HG03025 (cell line): ENCODE measurements at regions not wholly inside any gene's neighbourhood (a gene's known extent, or its start where the extent isn't known, plus 50 kb on each side); places are given as distances from the start of the nearest gene placed in this dataset.

Source experiments
- ATAC-seq: cut with Tn5 transposase; IDR thresholded peaks from one replicate; pipeline ENCODE4 v1.9.1; 2021; ENCODE audit warnings: mild to moderate bottlenecking, moderate library complexity; ENCODE audit not compliant: unreplicated experiment, low FRiP score

GRCh38 chr14:82270286-82270685, 736.6 kb upstream of the SEL1L start:
- no peak for ATAC-seq

- no peak for ATAC-seq
Observed at GRCh38 chr14:82298811-82299210, 765.2 kb upstream of the SEL1L start.

GRCh38 chr14:82309199-82309598, 775.5 kb upstream of the SEL1L start:
- ATAC-seq: no peak

- ATAC-seq: no peak
Observed at GRCh38 chr14:82313889-82314288, 780.2 kb upstream of the SEL1L start.

- ATAC-seq: no peak
Observed at GRCh38 chr14:82328442-82328841, 794.8 kb upstream of the SEL1L start.

GRCh38 chr14:82341261-82341810, 807.7 kb upstream of the SEL1L start:
- ATAC-seq: no peak

GRCh38 chr14:82342596-82342995, 808.9 kb upstream of the SEL1L start:
- no peak for ATAC-seq

- no peak for ATAC-seq
Observed at GRCh38 chr14:82345184-82345583, 811.5 kb upstream of the SEL1L start.

- ATAC-seq: no peak
Observed at GRCh38 chr14:82354126-82354525, 820.5 kb upstream of the SEL1L start.

- no peak for ATAC-seq
Observed at GRCh38 chr14:82359201-82359600, 825.5 kb upstream of the SEL1L start.

GRCh38 chr14:82362452-82362851, 828.8 kb upstream of the SEL1L start:
- no peak for ATAC-seq

- ATAC-seq: no peak
Observed at GRCh38 chr14:82365471-82365870, 831.8 kb upstream of the SEL1L start.

- ATAC-seq: no peak
Observed at GRCh38 chr14:82366803-82367202, 833.1 kb upstream of the SEL1L start.

GRCh38 chr14:82379291-82379690, 845.6 kb upstream of the SEL1L start:
- ATAC-seq: no peak

GRCh38 chr14:82385048-82385447, 851.4 kb upstream of the SEL1L start:
- no peak for ATAC-seq

GRCh38 chr14:82387699-82388098, 854.0 kb upstream of the SEL1L start:
- ATAC-seq: no peak

- no peak for ATAC-seq
Observed at GRCh38 chr14:82388488-82388887, 854.8 kb upstream of the SEL1L start.

- ATAC-seq: no peak
Observed at GRCh38 chr14:82390586-82390985, 856.9 kb upstream of the SEL1L start.

GRCh38 chr14:82394916-82395315, 861.3 kb upstream of the SEL1L start:
- no peak for ATAC-seq

GRCh38 chr14:82398256-82398655, 864.6 kb upstream of the SEL1L start:
- no peak for ATAC-seq

GRCh38 chr14:82403987-82404386, 870.3 kb upstream of the SEL1L start:
- ATAC-seq: no peak

GRCh38 chr14:82410064-82410463, 876.4 kb upstream of the SEL1L start:
- no peak for ATAC-seq

- no peak for ATAC-seq
Observed at GRCh38 chr14:82411298-82411697, 877.6 kb upstream of the SEL1L start.
